ENCODE measurements at regions not wholly inside any gene's neighbourhood (a gene's known extent, or its start where the extent isn't known, plus 50 kb on each side); places are given as distances from the start of the nearest gene placed in this dataset.

DNA sequence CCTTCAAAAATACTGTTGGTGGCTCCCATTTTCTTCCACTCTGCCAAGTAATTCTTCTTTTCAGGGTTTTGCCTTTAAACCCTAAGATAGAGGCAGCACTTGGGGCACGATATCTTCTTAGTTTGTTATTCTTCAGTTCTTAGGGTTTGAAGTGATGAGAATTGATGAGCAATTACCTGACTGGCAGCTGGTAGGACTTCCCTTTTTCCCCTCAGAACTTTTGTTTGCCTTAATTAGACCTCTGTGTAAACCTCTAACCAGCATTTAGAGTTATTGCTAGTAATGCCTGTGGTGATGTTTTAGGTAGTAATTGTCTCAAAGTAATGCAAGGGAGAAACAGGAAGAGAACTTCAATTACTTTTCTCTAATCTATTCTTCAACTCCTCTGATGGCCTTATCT, 683.5 kb downstream of the RPL10L start:
- TF ChIP-seq POLR2A (IDR thresholded peaks at IDR 0.05) = no peak
- TF ChIP-seq, protein P1, sequence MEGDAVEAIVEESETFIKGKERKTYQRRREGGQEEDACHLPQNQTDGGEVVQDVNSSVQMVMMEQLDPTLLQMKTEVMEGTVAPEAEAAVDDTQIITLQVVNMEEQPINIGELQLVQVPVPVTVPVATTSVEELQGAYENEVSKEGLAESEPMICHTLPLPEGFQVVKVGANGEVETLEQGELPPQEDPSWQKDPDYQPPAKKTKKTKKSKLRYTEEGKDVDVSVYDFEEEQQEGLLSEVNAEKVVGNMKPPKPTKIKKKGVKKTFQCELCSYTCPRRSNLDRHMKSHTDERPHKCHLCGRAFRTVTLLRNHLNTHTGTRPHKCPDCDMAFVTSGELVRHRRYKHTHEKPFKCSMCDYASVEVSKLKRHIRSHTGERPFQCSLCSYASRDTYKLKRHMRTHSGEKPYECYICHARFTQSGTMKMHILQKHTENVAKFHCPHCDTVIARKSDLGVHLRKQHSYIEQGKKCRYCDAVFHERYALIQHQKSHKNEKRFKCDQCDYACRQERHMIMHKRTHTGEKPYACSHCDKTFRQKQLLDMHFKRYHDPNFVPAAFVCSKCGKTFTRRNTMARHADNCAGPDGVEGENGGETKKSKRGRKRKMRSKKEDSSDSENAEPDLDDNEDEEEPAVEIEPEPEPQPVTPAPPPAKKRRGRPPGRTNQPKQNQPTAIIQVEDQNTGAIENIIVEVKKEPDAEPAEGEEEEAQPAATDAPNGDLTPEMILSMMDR (IDR thresholded peaks at IDR 0.05) = no peak
